ENCODE measurements at regions not wholly inside any gene's neighbourhood (a gene's known extent, or its start where the extent isn't known, plus 50 kb on each side); places are given as distances from the start of the nearest gene placed in this dataset.
"Not testable (repeated sequence)": the region's sequence is repeated elsewhere in the genome, so short reads cannot be mapped to it uniquely, and the experiment has no call there.

DNA sequence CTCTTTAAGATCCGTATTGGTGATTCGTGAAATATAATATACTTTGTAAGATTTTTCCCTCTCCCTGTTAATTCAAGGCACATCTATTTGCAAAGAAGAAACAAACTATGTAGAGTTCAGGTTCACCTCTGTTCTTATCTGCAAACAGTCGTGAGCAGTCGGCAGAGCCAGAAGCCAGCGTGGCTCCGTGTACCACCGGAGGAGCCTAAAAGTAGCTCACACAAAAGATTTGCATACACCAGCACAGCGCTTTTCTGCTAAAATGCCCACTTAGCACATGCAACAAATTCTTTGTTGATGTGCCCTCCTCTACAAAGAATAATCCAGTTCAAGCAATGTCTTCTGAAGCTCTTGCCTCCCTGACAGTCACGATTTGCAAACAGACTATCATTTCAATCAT is 416.0 kb upstream of the TENM3 start:
- no peak for TF ChIP-seq POLR2A (IDR thresholded peaks at IDR 0.05; ENCODE audit: low read depth, low read length)
- FAIRE-seq, result no peak

DNA sequence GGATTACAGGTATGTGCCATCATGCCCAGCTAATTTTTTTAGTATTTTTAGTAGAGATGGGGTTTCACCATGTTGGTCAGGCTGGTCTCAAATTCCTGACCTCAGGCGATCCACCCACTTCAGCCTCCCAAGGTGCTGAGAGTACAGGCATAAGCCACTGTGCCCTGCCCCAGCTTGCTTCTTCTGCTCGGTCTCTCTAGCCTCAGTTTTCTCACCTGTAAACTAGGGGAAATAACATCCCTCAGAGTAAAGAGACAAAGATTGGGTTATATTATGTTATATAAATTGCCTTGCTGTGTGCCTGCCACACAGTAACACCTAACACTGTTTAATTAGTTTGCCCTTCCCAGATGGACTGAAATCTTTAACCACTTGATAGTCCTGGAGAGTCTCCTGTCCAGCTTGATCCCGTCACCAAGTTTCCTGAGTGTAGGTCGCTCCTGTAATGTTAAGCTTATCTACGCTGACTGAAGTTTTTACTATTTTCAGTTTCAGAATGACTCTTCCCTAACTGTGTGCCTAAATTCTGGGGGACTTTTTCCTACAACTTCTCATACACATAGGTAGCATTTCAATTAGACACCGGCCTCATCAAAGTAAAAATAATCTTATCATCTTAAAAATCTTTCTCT is 412.7 kb upstream of the TENM3 start:
- FAIRE-seq (no peak), DNase-seq (ENCODE audit: insufficient read length, low spot score) (no peak)
- TF ChIP-seq POLR2A (IDR thresholded peaks at IDR 0.05; ENCODE audit: low read depth, low read length), result no peak

More for the DNA sequence above, 416.0 kb upstream of the TENM3 start:
- no peak for DNase-seq (ENCODE audit: insufficient read length, low spot score)

DNA sequence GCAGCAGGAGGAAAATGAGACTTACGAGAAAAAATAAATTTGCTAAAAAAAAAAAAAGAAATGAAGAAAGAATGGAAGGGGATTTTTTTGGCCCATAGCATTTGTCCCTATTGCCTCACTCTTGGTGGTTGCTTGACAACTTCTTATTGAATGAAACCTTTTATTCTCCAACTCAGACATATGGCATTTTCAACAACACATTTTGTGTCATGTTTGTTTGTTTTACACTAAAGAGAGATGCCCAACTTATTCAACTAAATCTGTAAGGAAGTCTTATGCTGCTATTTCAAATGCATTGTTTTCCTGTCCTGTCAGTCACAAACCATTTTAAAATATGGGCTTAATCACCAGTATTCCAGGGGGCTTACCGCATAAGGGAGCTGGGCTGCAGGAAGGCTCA is 409.1 kb upstream of the TENM3 start:
- TF ChIP-seq POLR2A (IDR thresholded peaks at IDR 0.05; ENCODE audit: low read depth, low read length), result no peak
- FAIRE-seq (no peak), DNase-seq (ENCODE audit: insufficient read length, low spot score) (no peak)

DNA sequence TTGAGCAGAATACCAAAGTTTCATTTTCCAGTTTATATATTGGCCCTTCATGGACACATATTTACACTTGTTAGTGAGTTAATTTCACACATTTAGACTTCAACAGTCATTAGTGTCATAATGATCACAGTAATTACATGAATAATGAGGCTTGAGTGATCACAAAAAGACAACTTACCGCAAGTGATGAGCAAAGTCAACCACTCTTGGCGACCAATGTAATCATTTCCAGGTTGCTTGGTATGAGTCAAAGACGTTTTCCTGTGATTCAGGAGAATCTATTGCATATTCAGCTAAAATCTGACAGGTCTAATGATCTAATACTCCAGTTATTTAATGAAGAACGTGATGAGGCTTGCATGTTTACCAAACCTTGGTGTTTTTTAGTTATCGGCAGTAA is 407.9 kb upstream of the TENM3 start:
- no peak for TF ChIP-seq POLR2A (IDR thresholded peaks at IDR 0.05; ENCODE audit: low read depth, low read length)
- no peak for FAIRE-seq
- DNase-seq (ENCODE audit: insufficient read length, low spot score), result no peak

- DNase-seq (ENCODE audit: insufficient read length, low spot score) (no peak), FAIRE-seq (no peak)
- no peak for TF ChIP-seq POLR2A (IDR thresholded peaks at IDR 0.05; ENCODE audit: low read depth, low read length)
These were observed 404.9 kb upstream of the TENM3 start for GRCh38 chr4:181838253-181838652.

- FAIRE-seq; DNase-seq (ENCODE audit: insufficient read length, low spot score): not testable (repeated sequence)
These were observed 399.4 kb upstream of the TENM3 start for GRCh38 chr4:181843797-181844196.

GRCh38 chr4:181845617-181846016 is 397.6 kb upstream of the TENM3 start:
- FAIRE-seq, result no peak
- no peak for DNase-seq (ENCODE audit: insufficient read length, low spot score)
- no peak for TF ChIP-seq POLR2A (IDR thresholded peaks at IDR 0.05; ENCODE audit: low read depth, low read length)

GRCh38 chr4:181846934-181847333 is 396.3 kb upstream of the TENM3 start:
- DNase-seq (ENCODE audit: insufficient read length, low spot score), result no peak
- no peak for FAIRE-seq
- TF ChIP-seq POLR2A (IDR thresholded peaks at IDR 0.05; ENCODE audit: low read depth, low read length), result no peak

- TF ChIP-seq POLR2A (IDR thresholded peaks at IDR 0.05; ENCODE audit: low read depth, low read length), result no peak
- DNase-seq (ENCODE audit: insufficient read length, low spot score) (no peak), FAIRE-seq (no peak)
These were observed 394.8 kb upstream of the TENM3 start for GRCh38 chr4:181848357-181848756.

- TF ChIP-seq POLR2A (IDR thresholded peaks at IDR 0.05; ENCODE audit: low read depth, low read length), result no peak
- DNase-seq (ENCODE audit: insufficient read length, low spot score) (no peak), FAIRE-seq (no peak)
These were observed 393.7 kb upstream of the TENM3 start for GRCh38 chr4:181849472-181849871.

DNA sequence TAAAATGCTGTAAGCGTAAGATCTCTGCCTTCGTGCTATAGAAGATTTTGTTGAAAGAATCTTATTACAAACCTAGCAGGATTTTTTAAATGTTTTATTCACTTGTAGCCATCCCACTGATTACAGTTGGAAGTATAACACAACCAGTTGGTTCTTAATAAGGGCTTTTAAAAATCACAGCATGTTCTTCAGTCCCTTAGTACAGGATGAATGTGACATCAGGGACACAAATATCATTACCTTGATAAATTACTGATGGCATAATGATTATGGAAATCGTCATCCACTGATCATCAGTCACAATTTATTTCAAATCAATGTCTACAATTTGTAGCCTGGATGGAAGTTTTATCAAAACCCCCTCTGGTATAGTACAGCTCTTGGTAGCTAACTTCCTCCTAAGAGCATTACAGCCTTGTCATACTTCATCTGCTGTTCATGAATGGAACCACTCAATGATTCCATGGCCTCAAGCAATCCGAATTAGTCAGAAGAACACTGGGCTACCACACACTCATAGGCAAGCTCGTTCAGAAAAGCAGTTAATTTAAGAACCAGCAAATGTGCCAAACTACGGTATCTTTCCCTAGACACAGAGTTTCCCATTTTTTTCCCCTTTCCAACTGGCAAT is 389.2 kb upstream of the TENM3 start:
- DNase-seq (ENCODE audit: insufficient read length, low spot score) (no peak), FAIRE-seq (no peak)
- no peak for TF ChIP-seq POLR2A (IDR thresholded peaks at IDR 0.05; ENCODE audit: low read depth, low read length)

GRCh38 chr4:181855307-181855706 is 387.9 kb upstream of the TENM3 start:
- FAIRE-seq, result no peak
- no peak for TF ChIP-seq POLR2A (IDR thresholded peaks at IDR 0.05; ENCODE audit: low read depth, low read length)

DNA sequence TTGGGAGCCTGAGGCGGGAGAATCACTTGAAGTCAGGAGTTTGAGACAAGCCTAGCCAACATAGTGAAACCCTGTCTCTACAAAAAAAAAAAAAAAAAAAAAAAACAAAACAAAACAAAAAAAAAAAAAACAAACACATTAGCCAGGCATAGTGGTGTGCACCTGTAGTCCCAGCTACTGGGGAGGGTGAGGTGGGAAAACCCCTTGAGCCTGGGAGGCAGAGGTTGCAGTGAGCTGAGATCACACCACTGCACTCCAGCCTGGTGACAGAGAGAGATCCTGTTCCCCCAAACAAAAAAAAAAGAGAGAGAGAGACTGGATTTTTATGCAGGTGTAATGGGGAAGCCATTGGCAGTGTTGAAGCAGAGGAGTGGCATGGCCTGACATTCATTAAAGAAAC is 385.7 kb upstream of the TENM3 start:
- not testable (repeated sequence) for FAIRE-seq; DNase-seq (ENCODE audit: insufficient read length, low spot score)

More at GRCh38 chr4:181855307-181855706, 387.9 kb upstream of the TENM3 start:
- DNase-seq (ENCODE audit: insufficient read length, low spot score), result no peak

GRCh38 chr4:181858741-181859140 is 384.5 kb upstream of the TENM3 start:
- TF ChIP-seq POLR2A (IDR thresholded peaks at IDR 0.05; ENCODE audit: low read depth, low read length), result no peak
- DNase-seq (ENCODE audit: insufficient read length, low spot score) (no peak), FAIRE-seq (no peak)

GRCh38 chr4:181859439-181859838 is 383.8 kb upstream of the TENM3 start:
- no peak for TF ChIP-seq POLR2A (IDR thresholded peaks at IDR 0.05; ENCODE audit: low read depth, low read length)
- DNase-seq (ENCODE audit: insufficient read length, low spot score), result no peak
- no peak for FAIRE-seq
